ENCODE measurements at regions not wholly inside any gene's neighbourhood (a gene's known extent, or its start where the extent isn't known, plus 50 kb on each side); places are given as distances from the start of the nearest gene placed in this dataset.
"Not testable (repeated sequence)": the region's sequence is repeated elsewhere in the genome, so short reads cannot be mapped to it uniquely, and the experiment has no call there.

- DNase-seq (ENCODE audit: low read depth in 4 of 4, low spot score in 3 of 4): no peak
Observed at GRCh38 chr2:185984670-185985069, 246.1 kb downstream of the FSIP2 start.

GRCh38 chr2:185988907-185989306 lies 250.3 kb downstream of the FSIP2 start:
- not testable (repeated sequence) for DNase-seq (ENCODE audit: low read depth in 4 of 4, low spot score in 3 of 4)

- DNase-seq (ENCODE audit: low read depth in 4 of 4, low spot score in 3 of 4): no peak
Observed at GRCh38 chr2:185990861-185991525, 252.4 kb downstream of the FSIP2 start.

- DNase-seq (ENCODE audit: low read depth in 4 of 4, low spot score in 3 of 4): no peak
Observed at GRCh38 chr2:185998562-185999070, 260.0 kb downstream of the FSIP2 start.

GRCh38 chr2:186009341-186009740 lies 270.7 kb downstream of the FSIP2 start:
- no peak for DNase-seq (ENCODE audit: low read depth in 4 of 4, low spot score in 3 of 4)

GRCh38 chr2:186017278-186017677 lies 278.7 kb downstream of the FSIP2 start:
- no peak for DNase-seq (ENCODE audit: low read depth in 4 of 4, low spot score in 3 of 4)

- no peak for DNase-seq (ENCODE audit: low read depth in 4 of 4, low spot score in 3 of 4)
Observed at GRCh38 chr2:186024921-186025320, 286.3 kb downstream of the FSIP2 start.

- no peak for DNase-seq (ENCODE audit: low read depth in 4 of 4, low spot score in 3 of 4)
Observed at GRCh38 chr2:186027922-186028321, 289.3 kb downstream of the FSIP2 start.

GRCh38 chr2:186031229-186031628 lies 292.6 kb downstream of the FSIP2 start:
- no peak for DNase-seq (ENCODE audit: low read depth in 4 of 4, low spot score in 3 of 4)

GRCh38 chr2:186032102-186032738 lies 293.6 kb downstream of the FSIP2 start:
- peak in 2 of 4 donors; percentile 1 to 8 for DNase-seq (ENCODE audit: low read depth in 4 of 4, low spot score in 3 of 4)

- no peak for DNase-seq (ENCODE audit: low read depth in 4 of 4, low spot score in 3 of 4)
Observed at GRCh38 chr2:186032930-186033329, 294.3 kb downstream of the FSIP2 start.

- DNase-seq (ENCODE audit: low read depth in 4 of 4, low spot score in 3 of 4): no peak
Observed at GRCh38 chr2:186033541-186033940, 294.9 kb downstream of the FSIP2 start.

- DNase-seq (ENCODE audit: low read depth in 4 of 4, low spot score in 3 of 4): no peak
Observed at GRCh38 chr2:186036862-186037449, 298.4 kb downstream of the FSIP2 start.

GRCh38 chr2:186042207-186043028 lies 303.8 kb downstream of the FSIP2 start:
- DNase-seq (ENCODE audit: low read depth in 4 of 4, low spot score in 3 of 4): no peak

- no peak for DNase-seq (ENCODE audit: low read depth in 4 of 4, low spot score in 3 of 4)
Observed at GRCh38 chr2:186044761-186045160, 306.2 kb downstream of the FSIP2 start.

GRCh38 chr2:186052930-186053329 lies 314.3 kb downstream of the FSIP2 start:
- no peak for DNase-seq (ENCODE audit: low read depth in 4 of 4, low spot score in 3 of 4)

GRCh38 chr2:186058614-186059013 lies 320.0 kb downstream of the FSIP2 start:
- DNase-seq (ENCODE audit: low read depth in 4 of 4, low spot score in 3 of 4): no peak

GRCh38 chr2:186059096-186059495 lies 320.5 kb downstream of the FSIP2 start:
- peak in 1 of 4 donors; percentile 9 for DNase-seq (ENCODE audit: low read depth in 4 of 4, low spot score in 3 of 4)

GRCh38 chr2:186060744-186061440 lies 322.3 kb downstream of the FSIP2 start:
- no peak for DNase-seq (ENCODE audit: low read depth in 4 of 4, low spot score in 3 of 4)

- DNase-seq (ENCODE audit: low read depth in 4 of 4, low spot score in 3 of 4): no peak
Observed at GRCh38 chr2:186064507-186064906, 325.9 kb downstream of the FSIP2 start.

Measured in right renal pelvis (tissue), 4 donors.